Kidney glomerular epithelial cell (primary cell): ENCODE measurements at regions not wholly inside any gene's neighbourhood (a gene's known extent, or its start where the extent isn't known, plus 50 kb on each side); places are given as distances from the start of the nearest gene placed in this dataset.

Experiments
- DNase-seq: peaks from one replicate; lab custom pipeline; 2025; lab: John Stamatoyannopoulos, UW

- no peak for DNase-seq
Measured at GRCh38 chr17:79539944-79540705, 70.7 kb downstream of the RBFOX3 start.

GRCh38 chr17:79538291-79538690, 72.6 kb downstream of the RBFOX3 start:
- DNase-seq, result no peak

- no peak for DNase-seq
Measured at GRCh38 chr17:79537686-79538085, 73.2 kb downstream of the RBFOX3 start.

GRCh38 chr17:79537061-79537460, 73.8 kb downstream of the RBFOX3 start:
- DNase-seq, result no peak

GRCh38 chr17:79536212-79536840, 74.5 kb downstream of the RBFOX3 start:
- DNase-seq, result no peak

GRCh38 chr17:79535728-79536025, 75.2 kb downstream of the RBFOX3 start:
- DNase-seq, result no peak

- DNase-seq, result no peak
Measured at GRCh38 chr17:79534851-79535727, 75.8 kb downstream of the RBFOX3 start.

GRCh38 chr17:79534111-79534510, 76.7 kb downstream of the RBFOX3 start:
- DNase-seq, result no peak

- no peak for DNase-seq
Measured at GRCh38 chr17:79533116-79533515, 77.7 kb downstream of the RBFOX3 start.

- DNase-seq, result no peak
Measured at GRCh38 chr17:79532107-79532790, 78.6 kb downstream of the RBFOX3 start.

GRCh38 chr17:79531191-79532095, 79.4 kb downstream of the RBFOX3 start:
- no peak for DNase-seq

GRCh38 chr17:79530361-79531105, 80.3 kb downstream of the RBFOX3 start:
- no peak for DNase-seq

- no peak for DNase-seq
Measured at GRCh38 chr17:79529661-79530081, 81.2 kb downstream of the RBFOX3 start.

- DNase-seq, result no peak
Measured at GRCh38 chr17:79528592-79529125, 82.2 kb downstream of the RBFOX3 start.

- no peak for DNase-seq
Measured at GRCh38 chr17:79527306-79527705, 83.5 kb downstream of the RBFOX3 start.

- no peak for DNase-seq
Measured at GRCh38 chr17:79525793-79526677, 84.8 kb downstream of the RBFOX3 start.

GRCh38 chr17:79524213-79525187, 86.4 kb downstream of the RBFOX3 start:
- no peak for DNase-seq

GRCh38 chr17:79522414-79522813, 88.4 kb downstream of the RBFOX3 start:
- no peak for DNase-seq
